Natural killer cell (primary cell): ENCODE measurements at regions not wholly inside any gene's neighbourhood (a gene's known extent, or its start where the extent isn't known, plus 50 kb on each side); places are given as distances from the start of the nearest gene placed in this dataset.

Source experiments
- ATAC-seq, 3 donors: fragments of 150-1000 bp in 2 of 3; fragments of 200-7000 bp in 1 of 3; cut with Tn5 transposase; 1 replicate in 1 of 3; 2 replicates in 2 of 3; pipeline ENCODE4 v1.10.0; 2021; ENCODE audit warnings: mild to moderate bottlenecking in 2 of 3, moderate library complexity in 2 of 3
- DNase-seq, 2 donors: peaks; one replicate each; pipeline versions ENCODE4 v3.0.0 to v3.0.0-alpha.2; 2013 to 2021; ENCODE audit warnings: mixed read lengths in 1 of 2
- H3K27ac ChIP-seq: one replicate; pipeline ENCODE4 v1.5.1; 2013; ENCODE audit warnings: mild to moderate bottlenecking, low read length
- H3K27me3 ChIP-seq: one replicate; pipeline ENCODE4 v1.6.1; 2013; ENCODE audit warnings: low read length; ENCODE audit not compliant: control insufficient read depth, insufficient read depth
- H3K36me3 ChIP-seq: one replicate; pipeline ENCODE4 v1.6.1; 2013; ENCODE audit warnings: low read length; ENCODE audit not compliant: control insufficient read depth, insufficient read depth
- H3K4me1 ChIP-seq: one replicate; pipeline ENCODE4 v1.6.1; 2013; ENCODE audit warnings: low read length; ENCODE audit not compliant: control insufficient read depth, insufficient read depth
- H3K4me3 ChIP-seq: one replicate; pipeline ENCODE4 v1.5.1; 2013; ENCODE audit warnings: low read length
- H3K9me3 ChIP-seq: one replicate; pipeline ENCODE4 v1.6.1; 2013; ENCODE audit warnings: low read length; ENCODE audit not compliant: control insufficient read depth, insufficient read depth
- H3K27ac Mint-ChIP-seq, 2 donors: one replicate each; pipeline ENCODE4 v1.8.0; 2022; ENCODE audit warnings: mild to moderate bottlenecking in 2 of 2, mixed read lengths in 2 of 2, moderate library complexity in 1 of 2
- H3K27me3 Mint-ChIP-seq, 2 donors: one replicate each; pipeline ENCODE4 v1.8.0; 2022; ENCODE audit warnings: low read depth in 2 of 2, mixed read lengths in 2 of 2
- H3K36me3 Mint-ChIP-seq: one replicate; pipeline ENCODE4 v1.8.0; 2022; ENCODE audit warnings: mixed read lengths
- H3K4me1 Mint-ChIP-seq, 2 donors: one replicate each; pipeline ENCODE4 v1.8.0; 2022; ENCODE audit warnings: mixed read lengths in 2 of 2
- H3K4me3 Mint-ChIP-seq: one replicate; pipeline ENCODE4 v1.8.0; 2022; ENCODE audit warnings: mild to moderate bottlenecking, moderate library complexity, mixed read lengths
- H3K9me3 Mint-ChIP-seq, 2 donors: one replicate each; pipeline ENCODE4 v1.8.0; 2022; ENCODE audit warnings: mixed read lengths in 2 of 2
- WGBS: methylation state at CpG from one replicate; pipeline ENCODE4 v1.1.7; 2013; ENCODE audit warnings: missing lambda C conversion rate; ENCODE audit not compliant: insufficient coverage; 5-methylcytosine and 5-hydroxymethylcytosine counted together
- intact Hi-C: fragments of 100-400 bp; cut with micrococcal nuclease; formaldehyde crosslinking; loops from one replicate; pipeline ENCODE4 v1.14.2; 2022
- TF ChIP-seq, protein P1 (sequence below): fragments of 200-600 bp; IDR thresholded peaks from one replicate; pipeline ENCODE4 v1.8.0; 2022; ENCODE audit warnings: antibody characterized with exemption

DNA sequence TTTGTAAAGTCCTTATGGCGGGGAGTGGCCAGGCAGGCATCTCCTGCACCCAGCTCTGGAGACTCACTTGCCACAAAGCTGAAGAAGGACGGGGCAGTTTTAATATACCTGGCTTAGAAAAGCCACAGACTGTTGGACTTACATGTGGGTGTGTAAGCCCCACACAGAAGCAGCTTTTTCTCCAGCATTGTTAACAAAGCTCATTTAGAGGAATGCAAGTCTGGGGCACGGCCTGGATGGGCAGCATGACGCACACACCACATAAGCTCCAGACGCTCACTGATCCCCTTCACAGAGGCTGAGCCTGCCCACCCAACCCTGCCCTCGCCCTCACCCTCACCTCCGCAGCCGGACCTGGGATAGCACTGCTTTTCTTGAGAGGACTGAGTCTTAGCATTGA, 58.0 kb upstream of the PDE8B start:
- H3K9me3 ChIP-seq: no peaks in the 10 kb centered on the region
- H3K27ac ChIP-seq: no peak overlapping the region
- intact Hi-C loops: no loop called here
- DNase-seq (no peak), ATAC-seq (no peak)
- H3K36me3 Mint-ChIP-seq: no peaks in the 10 kb centered on the region
- H3K27ac Mint-ChIP-seq: no peak overlapping the region
- no peak overlapping the region for H3K4me3 Mint-ChIP-seq
- no peaks in the 10 kb centered on the region for H3K9me3 Mint-ChIP-seq
- TF ChIP-seq, protein P1, sequence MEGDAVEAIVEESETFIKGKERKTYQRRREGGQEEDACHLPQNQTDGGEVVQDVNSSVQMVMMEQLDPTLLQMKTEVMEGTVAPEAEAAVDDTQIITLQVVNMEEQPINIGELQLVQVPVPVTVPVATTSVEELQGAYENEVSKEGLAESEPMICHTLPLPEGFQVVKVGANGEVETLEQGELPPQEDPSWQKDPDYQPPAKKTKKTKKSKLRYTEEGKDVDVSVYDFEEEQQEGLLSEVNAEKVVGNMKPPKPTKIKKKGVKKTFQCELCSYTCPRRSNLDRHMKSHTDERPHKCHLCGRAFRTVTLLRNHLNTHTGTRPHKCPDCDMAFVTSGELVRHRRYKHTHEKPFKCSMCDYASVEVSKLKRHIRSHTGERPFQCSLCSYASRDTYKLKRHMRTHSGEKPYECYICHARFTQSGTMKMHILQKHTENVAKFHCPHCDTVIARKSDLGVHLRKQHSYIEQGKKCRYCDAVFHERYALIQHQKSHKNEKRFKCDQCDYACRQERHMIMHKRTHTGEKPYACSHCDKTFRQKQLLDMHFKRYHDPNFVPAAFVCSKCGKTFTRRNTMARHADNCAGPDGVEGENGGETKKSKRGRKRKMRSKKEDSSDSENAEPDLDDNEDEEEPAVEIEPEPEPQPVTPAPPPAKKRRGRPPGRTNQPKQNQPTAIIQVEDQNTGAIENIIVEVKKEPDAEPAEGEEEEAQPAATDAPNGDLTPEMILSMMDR: no peak
- no peaks in the 10 kb centered on the region for H3K27me3 ChIP-seq
- WGBS: 88% methylated on average over 8 of the region's 8 CpGs
- H3K27me3 Mint-ChIP-seq: peaks cover 3 to 16% of the 10 kb centered on the region in 2 donors
- no peaks in the 10 kb centered on the region for H3K36me3 ChIP-seq
- H3K4me3 ChIP-seq: no peak overlapping the region
- no peaks in the 10 kb centered on the region for H3K4me1 Mint-ChIP-seq
- no peaks in the 10 kb centered on the region for H3K4me1 ChIP-seq

DNA sequence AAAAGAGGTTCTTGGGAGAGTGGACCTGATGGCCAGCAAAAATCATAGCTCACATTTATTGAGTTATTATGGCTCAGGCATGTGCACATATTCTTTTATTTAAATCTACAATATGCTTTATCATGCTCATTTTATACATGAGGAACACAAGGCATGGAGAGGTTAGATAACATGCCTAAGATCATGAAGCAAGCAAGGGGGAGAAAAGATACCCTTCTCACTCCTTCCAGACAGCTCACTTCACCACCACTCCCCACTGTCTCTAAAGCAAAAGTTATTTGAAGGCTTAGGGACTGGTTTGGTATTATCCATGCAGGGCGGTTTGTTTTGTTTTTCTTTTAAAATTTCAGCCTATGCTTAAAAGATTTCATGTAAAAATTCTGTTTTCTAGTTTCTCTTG, 59.0 kb upstream of the PDE8B start:
- 100% methylated on average over 1 of the region's 1 CpG for WGBS
- Mint-ChIP-seq H3K4me1 (no peaks in the 10 kb centered on the region), H3K9me3 (no peaks in the 10 kb centered on the region), H3K4me3 (no peak overlapping the region), H3K36me3 (no peaks in the 10 kb centered on the region), H3K27ac (no peak overlapping the region), H3K27me3 (peaks cover 5 to 16% of the 10 kb centered on the region in 2 donors)
- Histone ChIP-seq H3K9me3 (no peaks in the 10 kb centered on the region), H3K4me1 (no peaks in the 10 kb centered on the region), H3K4me3 (no peak overlapping the region), H3K27ac (no peak overlapping the region), H3K36me3 (no peaks in the 10 kb centered on the region), H3K27me3 (no peaks in the 10 kb centered on the region)
- DNase-seq: no peak
- TF ChIP-seq, protein P1: no peak
- no peak for ATAC-seq
- intact Hi-C loops: no loop called here

DNA sequence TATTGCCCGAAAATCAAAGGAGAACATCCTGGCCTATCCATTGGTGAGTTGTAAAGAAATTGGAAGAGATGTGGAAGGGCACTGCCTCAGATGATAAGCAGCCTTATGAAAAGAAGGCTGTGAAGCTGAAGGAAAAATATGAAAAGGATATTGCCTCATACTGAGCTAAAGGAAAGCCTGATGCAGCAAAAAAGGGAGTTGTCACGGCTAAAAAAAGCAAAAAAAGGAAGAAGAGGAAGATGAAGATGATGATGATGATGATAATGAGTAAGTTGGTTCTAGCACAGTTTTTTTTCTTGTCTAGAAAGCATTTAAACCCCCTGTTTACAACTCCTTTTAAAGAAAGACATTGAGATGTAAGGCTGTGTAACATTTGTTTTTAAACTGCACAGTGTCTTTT, 59.8 kb upstream of the ZBED3 start:
- H3K4me3 Mint-ChIP-seq: no peak overlapping the region
- DNase-seq: no peak
- no peaks in the 10 kb centered on the region for H3K4me1 Mint-ChIP-seq
- Histone ChIP-seq H3K27me3 (no peaks in the 10 kb centered on the region), H3K4me3 (no peak overlapping the region), H3K27ac (no peak overlapping the region), H3K36me3 (no peaks in the 10 kb centered on the region), H3K9me3 (no peaks in the 10 kb centered on the region), H3K4me1 (no peaks in the 10 kb centered on the region)
- intact Hi-C loops: no loop called here
- ATAC-seq: no peak
- no peaks in the 10 kb centered on the region for H3K36me3 Mint-ChIP-seq
- H3K9me3 Mint-ChIP-seq: no peaks in the 10 kb centered on the region
- TF ChIP-seq, protein P1: no peak
- WGBS: 64% methylated on average over 2 of the region's 2 CpGs
- peaks cover 7 to 26% of the 10 kb centered on the region in 2 donors for H3K27me3 Mint-ChIP-seq
- no peak overlapping the region for H3K27ac Mint-ChIP-seq

DNA sequence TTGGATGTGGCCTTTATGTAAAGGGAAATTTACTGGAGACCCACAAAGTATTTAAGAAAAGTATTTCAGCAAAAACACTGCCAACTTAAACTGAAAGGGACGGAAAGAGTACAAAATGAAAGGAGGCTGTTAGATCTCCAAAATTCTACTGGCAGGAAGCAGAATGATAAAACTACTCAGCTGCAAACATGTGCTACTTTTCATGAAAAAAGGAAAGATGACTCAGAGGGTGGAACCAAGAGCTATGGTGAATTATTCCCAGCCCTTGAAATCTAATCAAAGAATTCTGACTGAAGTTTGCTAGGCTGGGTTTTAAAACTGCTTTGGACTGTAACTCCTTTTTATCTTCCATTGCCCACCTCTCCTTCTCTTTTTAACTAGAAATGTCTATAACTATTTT, 58.6 kb upstream of the ZBED3 start:
- Mint-ChIP-seq H3K27me3 (peaks cover 7 to 21% of the 10 kb centered on the region in 2 donors), H3K4me3 (no peak overlapping the region), H3K9me3 (no peaks in the 10 kb centered on the region), H3K36me3 (no peaks in the 10 kb centered on the region), H3K4me1 (no peaks in the 10 kb centered on the region), H3K27ac (no peak overlapping the region)
- Histone ChIP-seq H3K9me3 (no peaks in the 10 kb centered on the region), H3K27ac (no peak overlapping the region), H3K27me3 (no peaks in the 10 kb centered on the region), H3K4me1 (no peaks in the 10 kb centered on the region), H3K36me3 (no peaks in the 10 kb centered on the region), H3K4me3 (no peak overlapping the region)
- ATAC-seq: no peak
- TF ChIP-seq, protein P1: no peak
- intact Hi-C loops: loop anchor here (1.0 kb wide), 1 partner anchor 347 kb away; the partner anchor contains the start of gene WDR41
- DNase-seq: no peak
- 90% methylated on average over 1 of the region's 1 CpG for WGBS
